ENCODE measurements at regions not wholly inside any gene's neighbourhood (a gene's known extent, or its start where the extent isn't known, plus 50 kb on each side); places are given as distances from the start of the nearest gene placed in this dataset.

GRCh38 chr6:135638108-135638507 lies 140.6 kb upstream of the AHI1 start:
- no peaks in the 10 kb centered on the region for H3K36me3 ChIP-seq (replicated peaks in 1 of 2; ENCODE audit: insufficient read depth in 1 of 2, low read depth in 2 of 2)
- intact Hi-C loops (cut with DNase I) = no loop called here
- H3K27ac ChIP-seq = no peak overlapping the region
- H3K9me3 ChIP-seq = no peaks in the 10 kb centered on the region
- no peak for ATAC-seq
- peaks cover 6% of the 10 kb centered on the region for H3K4me1 ChIP-seq
- 84 to 85% methylated on average over 2 of the region's 2 CpGs for WGBS, 2 donors
- no peaks in the 10 kb centered on the region for H3K27me3 ChIP-seq
- DNase-seq = no peak
- TF ChIP-seq, protein P1, sequence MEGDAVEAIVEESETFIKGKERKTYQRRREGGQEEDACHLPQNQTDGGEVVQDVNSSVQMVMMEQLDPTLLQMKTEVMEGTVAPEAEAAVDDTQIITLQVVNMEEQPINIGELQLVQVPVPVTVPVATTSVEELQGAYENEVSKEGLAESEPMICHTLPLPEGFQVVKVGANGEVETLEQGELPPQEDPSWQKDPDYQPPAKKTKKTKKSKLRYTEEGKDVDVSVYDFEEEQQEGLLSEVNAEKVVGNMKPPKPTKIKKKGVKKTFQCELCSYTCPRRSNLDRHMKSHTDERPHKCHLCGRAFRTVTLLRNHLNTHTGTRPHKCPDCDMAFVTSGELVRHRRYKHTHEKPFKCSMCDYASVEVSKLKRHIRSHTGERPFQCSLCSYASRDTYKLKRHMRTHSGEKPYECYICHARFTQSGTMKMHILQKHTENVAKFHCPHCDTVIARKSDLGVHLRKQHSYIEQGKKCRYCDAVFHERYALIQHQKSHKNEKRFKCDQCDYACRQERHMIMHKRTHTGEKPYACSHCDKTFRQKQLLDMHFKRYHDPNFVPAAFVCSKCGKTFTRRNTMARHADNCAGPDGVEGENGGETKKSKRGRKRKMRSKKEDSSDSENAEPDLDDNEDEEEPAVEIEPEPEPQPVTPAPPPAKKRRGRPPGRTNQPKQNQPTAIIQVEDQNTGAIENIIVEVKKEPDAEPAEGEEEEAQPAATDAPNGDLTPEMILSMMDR (IDR thresholded peaks at IDR 0.05) = no peak
- TF ChIP-seq POLR2A (IDR thresholded peaks at IDR 0.05) = no peak
- H3K4me3 ChIP-seq = no peak overlapping the region

DNA sequence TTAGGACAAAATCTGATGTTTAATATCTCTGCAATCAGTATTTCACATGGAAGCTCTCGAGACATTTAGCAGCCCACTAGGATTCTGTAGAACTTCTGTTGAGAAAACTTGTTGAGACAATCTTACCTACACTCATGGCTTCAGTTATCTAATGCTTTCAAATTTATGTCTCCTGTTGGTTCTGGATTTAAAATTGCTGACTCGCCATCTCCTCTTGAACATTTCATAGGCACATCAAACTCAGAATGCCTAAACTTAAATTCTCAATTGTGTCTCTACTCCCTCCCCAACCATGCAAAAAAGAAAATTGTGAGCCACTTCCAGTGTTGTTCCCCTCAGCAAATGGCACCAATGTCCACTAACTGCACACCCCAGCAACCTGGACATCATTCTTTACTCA lies 142.5 kb upstream of the AHI1 start:
- no peak for ATAC-seq
- Histone ChIP-seq H3K4me1 (no peaks in the 10 kb centered on the region), H3K27ac (no peak overlapping the region), H3K4me3 (no peak overlapping the region), H3K36me3 (replicated peaks in 1 of 2; ENCODE audit: insufficient read depth in 1 of 2, low read depth in 2 of 2) (no peaks in the 10 kb centered on the region), H3K9me3 (no peaks in the 10 kb centered on the region), H3K27me3 (no peaks in the 10 kb centered on the region)
- whole genome bisulfite sequencing, 2 donors = 94% methylated on average over 2 of the region's 2 CpGs
- TF ChIP-seq, protein P1 (IDR thresholded peaks at IDR 0.05) = no peak
- TF ChIP-seq POLR2A (IDR thresholded peaks at IDR 0.05) = no peak
- no peak for DNase-seq
- intact Hi-C loops (cut with DNase I) = no loop called here

- no peak overlapping the region for H3K4me3 ChIP-seq
- H3K27ac ChIP-seq = no peak overlapping the region
- H3K4me1 ChIP-seq = no peaks in the 10 kb centered on the region
- TF ChIP-seq POLR2A (IDR thresholded peaks at IDR 0.05) = no peak
- TF ChIP-seq, protein P1 (IDR thresholded peaks at IDR 0.05) = no peak
- no peaks in the 10 kb centered on the region for H3K36me3 ChIP-seq (replicated peaks in 1 of 2; ENCODE audit: insufficient read depth in 1 of 2, low read depth in 2 of 2)
- no peaks in the 10 kb centered on the region for H3K27me3 ChIP-seq
- WGBS, 2 donors = 59 to 65% methylated on average over 3 of the region's 3 CpGs
- no peak for ATAC-seq
- intact Hi-C loops (cut with DNase I) = no loop called here
- no peaks in the 10 kb centered on the region for H3K9me3 ChIP-seq
- DNase-seq = no peak
These were observed 143.0 kb upstream of the AHI1 start for GRCh38 chr6:135640449-135641111.

DNA sequence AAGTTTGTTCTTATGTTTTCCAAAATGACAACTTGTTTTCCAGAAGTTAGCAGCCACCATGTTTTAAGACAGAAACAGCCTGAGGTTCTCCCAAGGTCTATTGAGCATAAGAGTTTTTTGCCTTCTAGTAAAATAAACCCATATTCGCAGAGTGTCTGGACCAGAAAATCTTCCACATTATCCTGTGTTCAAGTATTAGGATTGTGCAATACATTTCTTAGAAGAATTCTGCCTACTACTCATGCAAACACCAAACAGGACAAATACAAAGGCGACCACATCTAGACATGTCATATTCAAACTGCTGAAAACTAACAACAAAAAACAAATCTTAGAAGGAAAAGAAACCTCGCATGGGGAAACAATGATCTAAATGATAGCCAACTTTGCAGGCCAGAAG lies 145.4 kb upstream of the AHI1 start:
- ATAC-seq = no peak
- no peaks in the 10 kb centered on the region for H3K9me3 ChIP-seq
- no peaks in the 10 kb centered on the region for H3K27me3 ChIP-seq
- no peaks in the 10 kb centered on the region for H3K36me3 ChIP-seq (replicated peaks in 1 of 2; ENCODE audit: insufficient read depth in 1 of 2, low read depth in 2 of 2)
- WGBS, 2 donors = 90 to 94% methylated on average over 3 of the region's 3 CpGs
- H3K27ac ChIP-seq = no peak overlapping the region
- TF ChIP-seq POLR2A (IDR thresholded peaks at IDR 0.05) = no peak
- TF ChIP-seq, protein P1 (IDR thresholded peaks at IDR 0.05) = no peak
- H3K4me1 ChIP-seq = no peaks in the 10 kb centered on the region
- no peak overlapping the region for H3K4me3 ChIP-seq
- no peak for DNase-seq
- intact Hi-C loops (cut with DNase I) = no loop called here

DNA sequence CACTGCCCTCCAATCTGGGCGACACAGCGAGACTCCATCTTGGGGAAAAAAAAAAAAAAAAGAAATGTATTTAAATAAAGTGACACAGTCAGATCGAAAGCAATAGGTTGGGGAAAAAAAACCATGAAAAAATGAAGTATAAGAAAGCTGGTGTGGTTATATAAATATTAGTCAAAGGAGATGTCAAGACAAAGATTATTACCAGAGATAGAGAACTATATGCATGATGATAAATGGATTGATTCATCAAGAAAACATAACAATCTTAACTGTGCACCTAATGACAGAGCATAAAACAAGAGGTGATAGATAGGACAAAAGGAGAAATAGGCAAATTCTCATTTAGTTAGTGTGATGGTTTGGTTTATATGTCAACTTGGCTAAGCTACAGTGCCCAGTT lies 146.9 kb upstream of the AHI1 start:
- Histone ChIP-seq H3K4me1 (no peaks in the 10 kb centered on the region), H3K27me3 (no peaks in the 10 kb centered on the region), H3K9me3 (no peaks in the 10 kb centered on the region), H3K36me3 (replicated peaks in 1 of 2; ENCODE audit: insufficient read depth in 1 of 2, low read depth in 2 of 2) (no peaks in the 10 kb centered on the region), H3K4me3 (no peak overlapping the region), H3K27ac (no peak overlapping the region)
- TF ChIP-seq, protein P1 (IDR thresholded peaks at IDR 0.05) = no peak
- no peak for TF ChIP-seq POLR2A (IDR thresholded peaks at IDR 0.05)
- WGBS, 2 donors = 66 to 95% methylated on average over 3 of the region's 3 CpGs
- DNase-seq (no peak), ATAC-seq (no peak)
- intact Hi-C loops (cut with DNase I) = no loop called here

All from body of pancreas (tissue), 4 donors.